GM06990 (cell line): ENCODE measurements at regions not wholly inside any gene's neighbourhood (a gene's known extent, or its start where the extent isn't known, plus 50 kb on each side); places are given as distances from the start of the nearest gene placed in this dataset.
"Not testable (repeated sequence)": the region's sequence is repeated elsewhere in the genome, so short reads cannot be mapped to it uniquely, and the experiment has no call there.

ENCODE experiments used
- DNase-seq: peaks from one replicate; pipeline ENCODE4 v3.0.0-alpha.2; 2011; ENCODE audit not compliant: insufficient read length; ENCODE audit errors: extremely low read depth
- H3K27me3 ChIP-seq: replicated peaks from 2 replicates; pipeline ENCODE4 v1.6.0; 2011; ENCODE audit warnings: low read length; ENCODE audit not compliant: control insufficient read depth, insufficient read depth
- H3K36me3 ChIP-seq: 2 replicates; pipeline ENCODE4 v1.5.1; 2011; ENCODE audit warnings: low read length; ENCODE audit not compliant: control insufficient read depth, insufficient read depth
- H3K4me3 ChIP-seq: replicated peaks from 2 replicates; pipeline ENCODE4 v1.5.1; 2011; ENCODE audit warnings: low read depth, mild to moderate bottlenecking, control low read depth, low read length
- TF ChIP-seq, protein P1 (sequence below): IDR thresholded peaks from 2 replicates; pipeline ENCODE4 v1.5.1; 2011; ENCODE audit warnings: low read length, control low read depth, mild to moderate bottlenecking, inconsistent platforms; ENCODE audit not compliant: insufficient read depth, poor library complexity, severe bottlenecking

DNA sequence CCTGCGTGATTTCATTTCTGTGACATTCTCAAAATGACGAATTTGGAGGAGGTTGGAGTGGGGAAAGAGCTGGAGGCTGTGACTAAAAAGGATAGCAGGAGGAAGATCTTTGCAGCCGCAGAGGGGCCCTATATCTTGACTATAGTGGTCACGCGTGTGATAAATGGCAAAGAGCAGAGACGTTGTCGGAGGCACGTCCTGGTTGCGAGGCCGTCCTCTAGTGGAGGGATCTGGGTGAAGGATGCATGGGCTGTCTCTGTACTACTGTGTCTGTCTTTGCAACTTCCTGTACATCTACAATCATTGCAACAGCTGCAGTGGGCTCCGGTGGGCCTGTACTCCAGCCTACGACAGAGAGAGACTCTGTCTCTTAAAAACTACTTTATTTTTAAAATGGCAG is 76.6 kb downstream of the YTHDF1 start:
- Histone ChIP-seq H3K4me3 (no peak overlapping the region), H3K27me3 (no peaks in the 10 kb centered on the region; the same call in 1 of the 2 replicates), H3K36me3 (no peaks in the 10 kb centered on the region)
- TF ChIP-seq, protein P1, sequence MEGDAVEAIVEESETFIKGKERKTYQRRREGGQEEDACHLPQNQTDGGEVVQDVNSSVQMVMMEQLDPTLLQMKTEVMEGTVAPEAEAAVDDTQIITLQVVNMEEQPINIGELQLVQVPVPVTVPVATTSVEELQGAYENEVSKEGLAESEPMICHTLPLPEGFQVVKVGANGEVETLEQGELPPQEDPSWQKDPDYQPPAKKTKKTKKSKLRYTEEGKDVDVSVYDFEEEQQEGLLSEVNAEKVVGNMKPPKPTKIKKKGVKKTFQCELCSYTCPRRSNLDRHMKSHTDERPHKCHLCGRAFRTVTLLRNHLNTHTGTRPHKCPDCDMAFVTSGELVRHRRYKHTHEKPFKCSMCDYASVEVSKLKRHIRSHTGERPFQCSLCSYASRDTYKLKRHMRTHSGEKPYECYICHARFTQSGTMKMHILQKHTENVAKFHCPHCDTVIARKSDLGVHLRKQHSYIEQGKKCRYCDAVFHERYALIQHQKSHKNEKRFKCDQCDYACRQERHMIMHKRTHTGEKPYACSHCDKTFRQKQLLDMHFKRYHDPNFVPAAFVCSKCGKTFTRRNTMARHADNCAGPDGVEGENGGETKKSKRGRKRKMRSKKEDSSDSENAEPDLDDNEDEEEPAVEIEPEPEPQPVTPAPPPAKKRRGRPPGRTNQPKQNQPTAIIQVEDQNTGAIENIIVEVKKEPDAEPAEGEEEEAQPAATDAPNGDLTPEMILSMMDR: no peak
- no peak for DNase-seq

DNA sequence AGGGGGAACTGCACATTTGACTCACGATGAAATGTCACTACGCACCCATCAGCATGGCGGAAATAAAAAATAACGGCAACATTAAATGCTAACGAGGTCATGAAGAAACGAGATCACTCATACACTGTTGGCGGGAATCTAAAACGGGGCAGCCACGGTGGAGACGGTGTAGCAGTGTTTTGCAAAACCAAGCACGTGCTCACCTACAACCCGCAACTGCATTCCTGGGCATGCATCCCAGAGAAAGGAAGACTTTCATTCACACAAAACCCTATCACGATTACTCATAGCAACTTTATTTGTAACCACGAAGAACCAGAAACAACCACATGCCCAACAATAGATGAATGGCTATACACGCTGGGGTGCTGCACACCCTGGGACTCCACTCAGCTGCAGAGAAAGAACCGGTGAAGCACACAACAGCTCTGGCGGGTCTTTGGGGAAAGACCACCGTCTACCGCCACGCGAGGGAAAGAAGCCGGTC is 77.0 kb downstream of the YTHDF1 start:
- Histone ChIP-seq H3K27me3 (no peaks in the 10 kb centered on the region; the same call in 1 of the 2 replicates), H3K36me3 (no peaks in the 10 kb centered on the region), H3K4me3 (no peak overlapping the region)
- TF ChIP-seq, protein P1: no peak
- DNase-seq: no peak

DNA sequence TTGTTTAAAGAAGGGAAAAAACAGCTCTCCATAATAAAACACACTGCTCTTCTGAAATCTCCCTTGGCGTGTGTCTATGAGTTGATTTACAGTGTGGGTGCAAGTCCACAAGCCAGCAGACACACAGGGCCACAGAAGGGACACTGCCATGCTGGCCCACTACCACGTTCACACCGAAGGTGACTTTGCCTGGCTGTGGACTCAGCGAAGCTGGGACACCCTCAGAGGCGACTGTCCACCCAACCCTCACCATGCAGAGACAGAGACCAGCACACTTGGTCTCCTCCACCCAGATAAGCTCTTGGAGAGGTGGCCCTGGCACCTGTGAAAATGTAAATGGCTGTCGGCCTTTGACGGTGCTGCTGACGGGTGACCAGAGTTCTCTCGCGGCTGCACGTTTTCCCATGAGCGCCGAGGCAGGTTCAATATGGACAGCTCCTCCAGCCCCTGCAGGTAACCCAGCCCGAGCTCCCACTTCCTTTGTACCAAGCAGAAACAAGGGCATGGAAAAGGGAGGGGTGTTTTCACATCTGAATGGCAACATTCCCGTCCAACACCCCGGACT is 78.0 kb downstream of the YTHDF1 start:
- H3K27me3 ChIP-seq: no peaks in the 10 kb centered on the region; the same call in 1 of the 2 replicates

DNA sequence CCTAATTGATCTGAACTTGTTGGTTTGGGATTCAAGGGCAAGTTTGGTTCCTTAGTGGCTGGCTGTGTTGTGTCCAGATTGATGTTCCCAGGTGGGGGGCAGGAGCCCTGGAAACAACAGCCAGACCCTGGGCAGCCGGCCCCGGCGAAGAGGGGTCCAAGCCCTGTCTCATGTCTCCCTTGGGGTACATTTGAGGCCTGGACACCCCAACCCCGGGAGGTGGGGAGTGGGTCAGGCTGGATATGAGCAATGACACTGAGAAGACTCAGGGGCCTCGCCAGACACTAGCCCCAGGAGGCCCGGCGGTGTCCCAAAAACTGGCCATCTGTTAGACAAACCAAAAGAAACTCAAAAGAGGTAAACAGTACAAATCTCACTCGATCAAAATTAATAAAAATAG is 79.6 kb downstream of the YTHDF1 start:
- no peak for DNase-seq
- TF ChIP-seq, protein P1: no peak
- no peak overlapping the region for H3K4me3 ChIP-seq
- no peaks in the 10 kb centered on the region for H3K36me3 ChIP-seq
- H3K27me3 ChIP-seq: no peaks in the 10 kb centered on the region; the same call in 1 of the 2 replicates

More for the DNA sequence above, 78.0 kb downstream of the YTHDF1 start:
- DNase-seq: no peak
- no peak overlapping the region for H3K4me3 ChIP-seq
- TF ChIP-seq, protein P1: no peak
- no peaks in the 10 kb centered on the region for H3K36me3 ChIP-seq

DNA sequence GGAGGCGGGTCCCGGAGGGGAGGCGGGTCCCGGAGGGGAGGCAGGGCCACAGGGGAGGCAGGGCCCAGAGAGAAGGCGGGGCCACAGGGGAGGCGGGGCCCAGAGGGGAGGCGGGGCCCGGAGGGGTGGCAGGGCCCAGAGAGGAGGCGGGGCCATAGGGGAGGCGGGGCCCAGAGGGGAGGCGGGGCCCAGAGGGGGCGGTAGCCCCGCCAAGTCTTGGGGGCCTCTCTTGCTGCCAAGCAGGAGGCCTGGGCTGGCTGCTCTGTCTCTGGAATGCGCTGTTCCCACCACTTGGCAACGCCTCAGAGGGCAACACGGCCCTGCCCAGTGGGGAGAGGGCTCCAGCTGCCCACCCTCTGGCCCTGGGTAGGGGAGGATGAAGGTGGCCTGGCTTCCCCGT is 80.5 kb downstream of the YTHDF1 start:
- no peak overlapping the region for H3K4me3 ChIP-seq
- TF ChIP-seq, protein P1: no peak
- H3K36me3 ChIP-seq: no peaks in the 10 kb centered on the region
- no peak for DNase-seq
- H3K27me3 ChIP-seq: no peaks in the 10 kb centered on the region; the same call in 1 of the 2 replicates

DNA sequence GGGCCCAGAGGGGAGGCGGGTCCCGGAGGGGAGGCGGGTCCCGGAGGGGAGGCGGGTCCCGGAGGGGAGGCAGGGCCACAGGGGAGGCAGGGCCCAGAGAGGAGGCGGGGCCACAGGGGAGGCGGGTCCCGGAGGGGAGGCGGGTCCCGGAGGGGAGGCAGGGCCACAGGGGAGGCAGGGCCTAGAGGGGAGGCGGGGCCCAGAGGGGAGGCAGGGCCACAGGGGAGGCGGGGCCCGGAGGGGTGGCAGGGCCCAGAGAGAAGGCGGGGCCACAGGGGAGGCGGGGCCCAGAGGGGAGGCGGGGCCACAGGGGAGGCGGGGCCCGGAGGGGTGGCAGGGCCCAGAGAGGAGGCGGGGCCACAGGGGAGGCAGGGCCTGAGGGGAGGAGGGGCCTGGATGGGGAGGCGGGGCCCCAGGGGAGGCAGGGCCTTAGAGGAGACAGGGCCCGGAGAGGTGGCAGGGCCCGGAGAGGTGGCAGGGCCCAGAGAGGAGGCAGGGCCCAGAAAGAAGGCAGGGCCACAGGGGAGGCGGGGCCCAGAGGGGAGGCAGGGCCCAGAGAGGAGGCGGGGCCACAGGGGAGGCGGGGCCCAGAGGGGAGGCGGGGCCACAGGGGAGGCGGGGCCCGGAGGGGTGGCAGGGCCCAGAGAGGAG is 81.1 kb downstream of the YTHDF1 start:
- not testable (repeated sequence) for DNase-seq, H3K4me3 ChIP-seq, H3K36me3 ChIP-seq, H3K27me3 ChIP-seq
